Lung (tissue), 11 donors: ENCODE measurements at regions not wholly inside any gene's neighbourhood (a gene's known extent, or its start where the extent isn't known, plus 50 kb on each side); places are given as distances from the start of the nearest gene placed in this dataset.

Source experiments
- ATAC-seq: fragments of 200-7000 bp; cut with Tn5 transposase; one replicate; pipeline ENCODE4 v1.9.1; 2020; ENCODE audit warnings: moderate number of reproducible peaks; ENCODE audit not compliant: insufficient read depth, low FRiP score
- DNase-seq, 3 donors: peaks; one replicate each; pipeline ENCODE4 v3.0.0-alpha.2; 2013 to 2017
- H3K27ac ChIP-seq, 2 donors: one replicate each; pipeline ENCODE4 v1.5.1; 2013; ENCODE audit warnings: mild to moderate bottlenecking in 2 of 2, moderate library complexity in 2 of 2, control low read depth in 1 of 2, inconsistent platforms in 1 of 2, low read depth in 1 of 2, low read length in 1 of 2
- H3K27me3 ChIP-seq, 3 donors: one replicate each; pipeline ENCODE4 v1.5.1; 2013; ENCODE audit warnings: low read length in 2 of 3; ENCODE audit not compliant: control insufficient read depth in 3 of 3, insufficient read depth in 3 of 3
- H3K36me3 ChIP-seq, 4 donors: one replicate each; pipeline ENCODE4 v1.5.1; 2013; ENCODE audit warnings: low read length in 4 of 4, mild to moderate bottlenecking in 1 of 4, moderate library complexity in 1 of 4; ENCODE audit not compliant: control insufficient read depth in 4 of 4, insufficient read depth in 4 of 4
- H3K4me1 ChIP-seq, 5 donors: one replicate each; pipeline ENCODE4 v1.5.1; 2013; ENCODE audit warnings: low read length in 5 of 5, mild to moderate bottlenecking in 2 of 5, moderate library complexity in 1 of 5; ENCODE audit not compliant: control insufficient read depth in 5 of 5, insufficient read depth in 5 of 5
- H3K4me3 ChIP-seq: one replicate; pipeline ENCODE4 v1.5.1; 2013; ENCODE audit warnings: mild to moderate bottlenecking, control low read depth, moderate library complexity
- H3K9ac ChIP-seq, 2 donors: one replicate each; pipeline ENCODE4 v1.5.1; 2013; ENCODE audit warnings: low read length in 2 of 2, control low read depth in 1 of 2; ENCODE audit not compliant: insufficient read depth in 1 of 2
- H3K9me3 ChIP-seq, 4 donors: one replicate each; pipeline ENCODE4 v1.5.1; 2013; ENCODE audit warnings: low read length in 3 of 4, mild to moderate bottlenecking in 1 of 4, moderate library complexity in 1 of 4; ENCODE audit not compliant: control insufficient read depth in 4 of 4, insufficient read depth in 3 of 4
- WGBS, 2 donors: extraction: QIAGEN DNeasy Blood & Tissue Kit; methylation state at CpG; one replicate each; pipeline ENCODE4 v1.1.7; 2013; 5-methylcytosine and 5-hydroxymethylcytosine counted together
- TF ChIP-seq, protein P1 (sequence below): IDR thresholded peaks from 2 replicates; pipeline ENCODE4 v1.5.1; 2012; ENCODE audit warnings: mild to moderate bottlenecking; ENCODE audit errors: control extremely low read depth, extremely low read depth
- donor health status: control.
- donor health status: control.
- donor health status: Bipolar disorder and iron deficiency.
- donor health status: healthy.
- donor health status: DM: yes; HTN: yes; CAD: no.

DNA sequence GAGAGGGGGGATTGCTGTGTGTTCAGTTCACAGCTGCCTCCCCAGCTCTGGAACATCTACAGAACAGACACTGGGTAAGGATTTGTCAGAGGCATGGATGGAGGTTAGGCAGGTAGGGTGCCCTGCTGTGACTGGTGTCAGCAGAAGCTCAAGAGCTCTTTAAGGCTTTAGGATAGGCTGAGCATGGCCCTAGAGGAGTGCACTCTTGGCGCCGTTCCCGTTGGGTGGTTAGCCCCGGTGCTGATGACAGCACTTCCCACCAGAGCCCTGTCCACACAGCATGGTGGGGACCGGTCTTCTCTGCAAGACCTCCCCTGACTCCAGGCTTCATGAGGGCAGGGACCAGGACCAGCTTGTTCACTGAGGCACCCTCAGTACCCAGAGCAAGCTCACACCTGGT lies 262.0 kb downstream of the BMP7 start:
- 69% methylated on average over 5 of the region's 5 CpGs for WGBS, 2 donors
- Histone ChIP-seq H3K36me3 (no peaks in the 10 kb centered on the region), H3K27ac (no peak overlapping the region), H3K9ac (no peak overlapping the region), H3K4me3 (no peak overlapping the region), H3K27me3 (peaks cover 0 to 14% (median 4%) of the 10 kb centered on the region in 3 donors), H3K9me3 (peaks cover 0 to 7% (median 0%) of the 10 kb centered on the region in 4 donors), H3K4me1 (no peaks in the 10 kb centered on the region)
- TF ChIP-seq, protein P1, sequence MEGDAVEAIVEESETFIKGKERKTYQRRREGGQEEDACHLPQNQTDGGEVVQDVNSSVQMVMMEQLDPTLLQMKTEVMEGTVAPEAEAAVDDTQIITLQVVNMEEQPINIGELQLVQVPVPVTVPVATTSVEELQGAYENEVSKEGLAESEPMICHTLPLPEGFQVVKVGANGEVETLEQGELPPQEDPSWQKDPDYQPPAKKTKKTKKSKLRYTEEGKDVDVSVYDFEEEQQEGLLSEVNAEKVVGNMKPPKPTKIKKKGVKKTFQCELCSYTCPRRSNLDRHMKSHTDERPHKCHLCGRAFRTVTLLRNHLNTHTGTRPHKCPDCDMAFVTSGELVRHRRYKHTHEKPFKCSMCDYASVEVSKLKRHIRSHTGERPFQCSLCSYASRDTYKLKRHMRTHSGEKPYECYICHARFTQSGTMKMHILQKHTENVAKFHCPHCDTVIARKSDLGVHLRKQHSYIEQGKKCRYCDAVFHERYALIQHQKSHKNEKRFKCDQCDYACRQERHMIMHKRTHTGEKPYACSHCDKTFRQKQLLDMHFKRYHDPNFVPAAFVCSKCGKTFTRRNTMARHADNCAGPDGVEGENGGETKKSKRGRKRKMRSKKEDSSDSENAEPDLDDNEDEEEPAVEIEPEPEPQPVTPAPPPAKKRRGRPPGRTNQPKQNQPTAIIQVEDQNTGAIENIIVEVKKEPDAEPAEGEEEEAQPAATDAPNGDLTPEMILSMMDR, result no peak
- DNase-seq, result no peak
- ATAC-seq, result no peak

DNA sequence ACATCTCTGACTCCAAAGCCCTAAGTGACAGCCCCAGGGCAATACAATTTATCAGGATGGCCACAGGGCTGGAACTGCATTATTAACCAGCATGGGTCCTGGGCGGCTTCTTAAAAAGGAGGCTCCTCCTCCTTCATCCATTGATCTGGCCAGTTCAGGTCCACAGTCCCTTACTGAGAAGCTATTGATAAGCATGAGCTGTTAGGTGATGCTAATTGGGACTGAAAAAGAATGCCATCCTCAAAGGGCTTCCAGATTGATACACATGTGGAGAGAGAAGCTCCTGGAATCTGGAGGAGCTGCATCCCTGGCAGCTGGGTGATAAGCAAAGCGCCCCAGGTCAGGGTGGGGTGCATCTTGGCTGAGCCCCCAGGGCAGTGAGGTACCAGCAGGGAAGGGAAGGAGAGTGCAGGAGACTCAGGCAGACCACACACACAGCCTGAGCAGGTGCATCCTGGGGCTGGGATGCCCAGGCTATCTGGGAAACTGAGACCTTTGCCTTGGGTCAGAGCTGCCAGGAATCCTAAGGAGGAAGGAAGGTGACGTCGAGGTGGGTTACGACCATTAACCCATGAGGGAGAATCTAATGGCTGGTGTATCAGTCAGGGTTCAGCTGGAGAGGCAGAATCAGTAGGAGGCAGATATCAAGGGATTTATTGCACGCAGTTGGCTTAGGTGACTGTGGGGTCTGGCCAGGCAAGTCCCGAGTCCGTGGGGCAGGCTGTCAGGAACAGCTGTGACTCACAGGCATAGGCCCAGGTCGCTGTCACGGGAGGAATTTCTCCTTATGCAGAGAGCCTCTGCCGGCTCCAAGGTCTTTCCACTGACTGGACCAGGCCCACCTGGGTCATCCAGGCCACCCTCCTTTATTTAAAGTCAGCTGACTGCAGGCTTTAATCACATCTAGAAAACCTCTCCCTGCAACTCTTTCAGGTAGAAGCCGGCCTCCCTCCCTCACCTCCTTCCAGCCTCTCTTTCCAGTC lies 261.2 kb downstream of the BMP7 start:
- WGBS, 2 donors, result 57 to 65% methylated on average over 12 of the region's 12 CpGs
- H3K27ac ChIP-seq, result no peak overlapping the region
- no peak overlapping the region for H3K9ac ChIP-seq
- H3K4me1 ChIP-seq, result no peaks in the 10 kb centered on the region
- TF ChIP-seq, protein P1, result no peak
- no peaks in the 10 kb centered on the region for H3K36me3 ChIP-seq
- H3K9me3 ChIP-seq, result peaks cover 0 to 3% (median 0%) of the 10 kb centered on the region in 4 donors
- DNase-seq, result no peak
- no peak for ATAC-seq
- H3K27me3 ChIP-seq, result peaks cover 0 to 14% (median 4%) of the 10 kb centered on the region in 3 donors
- no peak overlapping the region for H3K4me3 ChIP-seq

DNA sequence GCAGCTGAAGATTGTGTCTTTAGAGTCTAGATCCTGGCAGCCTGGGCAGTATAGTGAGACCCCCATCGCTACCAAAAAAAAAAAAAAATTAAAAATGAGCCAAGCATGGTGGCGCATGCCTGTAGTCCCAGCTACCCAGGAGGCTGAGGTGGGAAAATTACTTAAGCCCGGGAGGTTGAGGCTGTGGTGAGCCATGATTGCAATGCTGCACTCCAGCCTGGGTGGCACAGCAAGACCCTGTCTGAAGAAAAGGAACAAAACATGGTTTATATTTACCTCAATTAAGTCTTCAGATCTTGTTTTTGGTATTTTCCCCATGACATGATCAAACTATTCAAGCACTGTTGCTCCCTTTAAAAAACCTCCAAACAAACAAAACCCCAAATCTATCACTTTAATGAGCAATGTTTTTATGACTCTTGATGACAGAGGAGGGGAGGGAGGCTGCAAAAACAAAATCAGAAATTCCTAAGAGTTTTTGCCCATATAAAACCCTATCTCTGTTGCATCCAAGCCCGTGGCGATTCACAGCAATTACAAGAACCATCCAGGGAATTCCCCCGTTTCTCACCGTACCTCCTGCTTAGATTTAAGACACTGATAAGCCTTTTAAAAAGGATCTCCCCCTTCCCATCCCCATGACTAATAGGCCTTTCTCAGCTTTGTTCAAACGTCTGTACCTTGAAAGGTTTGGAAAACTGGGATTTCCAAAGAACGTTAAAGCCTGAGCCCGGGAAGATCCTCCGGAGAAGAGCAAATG lies 259.9 kb downstream of the BMP7 start:
- Histone ChIP-seq H3K36me3 (no peaks in the 10 kb centered on the region), H3K4me1 (no peaks in the 10 kb centered on the region), H3K27me3 (peaks cover 0 to 11% (median 4%) of the 10 kb centered on the region in 3 donors), H3K4me3 (no peak overlapping the region), H3K27ac (no peak overlapping the region), H3K9ac (no peak overlapping the region), H3K9me3 (peaks cover 0 to 2% (median 0%) of the 10 kb centered on the region in 4 donors)
- TF ChIP-seq, protein P1, result no peak
- WGBS, 2 donors, result 35 to 40% methylated on average over 11 of the region's 11 CpGs
- ATAC-seq, result no peak
- no peak for DNase-seq
